ENCODE measurements at regions not wholly inside any gene's neighbourhood (a gene's known extent, or its start where the extent isn't known, plus 50 kb on each side); places are given as distances from the start of the nearest gene placed in this dataset.

- TF ChIP-seq ZFX (IDR thresholded peaks at IDR 0.05), result no peak
- TF ChIP-seq POLR2A (IDR thresholded peaks at IDR 0.05; ENCODE audit: borderline replicate concordance, extremely low read depth, insufficient read depth, insufficient read length), result no peak
- no peak for TF ChIP-seq JUND (IDR thresholded peaks at IDR 0.05)
- TF ChIP-seq, protein P1, sequence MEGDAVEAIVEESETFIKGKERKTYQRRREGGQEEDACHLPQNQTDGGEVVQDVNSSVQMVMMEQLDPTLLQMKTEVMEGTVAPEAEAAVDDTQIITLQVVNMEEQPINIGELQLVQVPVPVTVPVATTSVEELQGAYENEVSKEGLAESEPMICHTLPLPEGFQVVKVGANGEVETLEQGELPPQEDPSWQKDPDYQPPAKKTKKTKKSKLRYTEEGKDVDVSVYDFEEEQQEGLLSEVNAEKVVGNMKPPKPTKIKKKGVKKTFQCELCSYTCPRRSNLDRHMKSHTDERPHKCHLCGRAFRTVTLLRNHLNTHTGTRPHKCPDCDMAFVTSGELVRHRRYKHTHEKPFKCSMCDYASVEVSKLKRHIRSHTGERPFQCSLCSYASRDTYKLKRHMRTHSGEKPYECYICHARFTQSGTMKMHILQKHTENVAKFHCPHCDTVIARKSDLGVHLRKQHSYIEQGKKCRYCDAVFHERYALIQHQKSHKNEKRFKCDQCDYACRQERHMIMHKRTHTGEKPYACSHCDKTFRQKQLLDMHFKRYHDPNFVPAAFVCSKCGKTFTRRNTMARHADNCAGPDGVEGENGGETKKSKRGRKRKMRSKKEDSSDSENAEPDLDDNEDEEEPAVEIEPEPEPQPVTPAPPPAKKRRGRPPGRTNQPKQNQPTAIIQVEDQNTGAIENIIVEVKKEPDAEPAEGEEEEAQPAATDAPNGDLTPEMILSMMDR (IDR thresholded peaks at IDR 0.05 in 2 of 3, conservative IDR thresholded peaks at IDR 0.05 in 1 of 3; ENCODE audit: borderline replicate concordance in 1 of 3, insufficient read depth in 1 of 3, low read depth in 2 of 3, low read length in 2 of 3), result no peak
- no peak for TF ChIP-seq MAX (IDR thresholded peaks at IDR 0.05)
These were observed 108.4 kb upstream of the LDAH start for GRCh38 chr2:20931346-20931745.
